ENCODE measurements at regions not wholly inside any gene's neighbourhood (a gene's known extent, or its start where the extent isn't known, plus 50 kb on each side); places are given as distances from the start of the nearest gene placed in this dataset.

- peaks cover 20% of the 10 kb centered on the region for H3K4me1 ChIP-seq
- TF ChIP-seq Cebpa-rat (IDR thresholded peaks at IDR 0.05), result no peak
- H4K20me1 ChIP-seq, result no peaks in the 10 kb centered on the region
- H3K27ac ChIP-seq, result no peak overlapping the region
- H3K36me3 ChIP-seq, result no peaks in the 10 kb centered on the region
- no peak overlapping the region for H3K9ac ChIP-seq
- no peak overlapping the region for H3K4me3 ChIP-seq
- H3K4me2 ChIP-seq, result no peak overlapping the region
- peaks cover 12% of the 10 kb centered on the region; the same call in 1 of the 2 replicates for H3K9me3 ChIP-seq
- no peaks in the 10 kb centered on the region for H3K27me3 ChIP-seq
Observed at GRCh38 chr2:37454851-37455762, 110.7 kb downstream of the QPCT start.

GRCh38 chr2:37456479-37456878 lies 112.0 kb downstream of the QPCT start:
- H4K20me1 ChIP-seq, result no peaks in the 10 kb centered on the region
- H3K36me3 ChIP-seq, result no peaks in the 10 kb centered on the region
- H3K4me1 ChIP-seq, result peaks cover 29% of the 10 kb centered on the region

GRCh38 chr2:37457401-37457901 lies 113.0 kb downstream of the QPCT start:
- H3K4me1 ChIP-seq, result peaks cover 29% of the 10 kb centered on the region
- no peaks in the 10 kb centered on the region for H3K27me3 ChIP-seq
- H3K4me2 ChIP-seq, result no peak overlapping the region
- H3K4me3 ChIP-seq, result no peak overlapping the region
- no peak overlapping the region for H3K27ac ChIP-seq
- H3K9me3 ChIP-seq, result peaks cover 12% of the 10 kb centered on the region; the same call in 1 of the 2 replicates
- no peaks in the 10 kb centered on the region for H3K36me3 ChIP-seq
- H4K20me1 ChIP-seq, result no peaks in the 10 kb centered on the region
- no peak for TF ChIP-seq Cebpa-rat (IDR thresholded peaks at IDR 0.05)
- no peak overlapping the region for H3K9ac ChIP-seq

More at GRCh38 chr2:37456479-37456878, 112.0 kb downstream of the QPCT start:
- peak overlapping the region; percentile 70 for H3K4me2 ChIP-seq
- H3K27me3 ChIP-seq, result no peaks in the 10 kb centered on the region
- no peak for TF ChIP-seq Cebpa-rat (IDR thresholded peaks at IDR 0.05)
- peak overlapping the region; percentile 23; the same call in 1 of the 2 replicates for H3K4me3 ChIP-seq
- H3K9me3 ChIP-seq, result peaks cover 12% of the 10 kb centered on the region; the same call in 1 of the 2 replicates
- H3K9ac ChIP-seq, result no peak overlapping the region
- peak overlapping the region; percentile 45; the same call in 1 of the 2 replicates for H3K27ac ChIP-seq

GRCh38 chr2:37458133-37458532 lies 113.7 kb downstream of the QPCT start:
- no peak for TF ChIP-seq Cebpa-rat (IDR thresholded peaks at IDR 0.05)
- peaks cover 29% of the 10 kb centered on the region for H3K4me1 ChIP-seq
- no peak overlapping the region for H3K4me3 ChIP-seq
- H3K27ac ChIP-seq, result no peak overlapping the region
- peaks cover 12% of the 10 kb centered on the region; the same call in 1 of the 2 replicates for H3K9me3 ChIP-seq
- no peak overlapping the region for H3K9ac ChIP-seq
- H3K36me3 ChIP-seq, result no peaks in the 10 kb centered on the region
- no peaks in the 10 kb centered on the region for H4K20me1 ChIP-seq
- H3K27me3 ChIP-seq, result no peaks in the 10 kb centered on the region
- H3K4me2 ChIP-seq, result no peak overlapping the region

- Histone ChIP-seq H3K9me3 (peaks cover 12% of the 10 kb centered on the region; the same call in 1 of the 2 replicates), H3K9ac (no peak overlapping the region), H3K36me3 (no peaks in the 10 kb centered on the region), H3K4me1 (peaks cover 29% of the 10 kb centered on the region), H3K4me2 (0 out of 2 replicates have a peak overlapping the region, but pooled peaks have one; percentile 14), H4K20me1 (no peaks in the 10 kb centered on the region), H3K27me3 (no peaks in the 10 kb centered on the region), H3K27ac (no peak overlapping the region), H3K4me3 (no peak overlapping the region)
- TF ChIP-seq Cebpa-rat (IDR thresholded peaks at IDR 0.05), result no peak
Observed at GRCh38 chr2:37459095-37459981, 114.9 kb downstream of the QPCT start.

GRCh38 chr2:37460896-37461229 lies 116.4 kb downstream of the QPCT start:
- H3K27me3 ChIP-seq, result no peaks in the 10 kb centered on the region
- no peak overlapping the region for H3K27ac ChIP-seq
- no peaks in the 10 kb centered on the region for H4K20me1 ChIP-seq
- peaks cover 12% of the 10 kb centered on the region; the same call in 1 of the 2 replicates for H3K9me3 ChIP-seq
- peak overlapping the region; percentile 14; the same call in 1 of the 2 replicates for H3K4me2 ChIP-seq
- H3K4me3 ChIP-seq, result no peak overlapping the region
- no peaks in the 10 kb centered on the region for H3K36me3 ChIP-seq
- H3K4me1 ChIP-seq, result peaks cover 29% of the 10 kb centered on the region
- TF ChIP-seq Cebpa-rat (IDR thresholded peaks at IDR 0.05), result no peak
- no peak overlapping the region for H3K9ac ChIP-seq

- H3K27ac ChIP-seq, result no peak overlapping the region
- H3K4me3 ChIP-seq, result no peak overlapping the region
- no peaks in the 10 kb centered on the region for H3K27me3 ChIP-seq
- H3K9me3 ChIP-seq, result no peaks in the 10 kb centered on the region
- no peak overlapping the region for H3K9ac ChIP-seq
- no peaks in the 10 kb centered on the region for H4K20me1 ChIP-seq
- no peak overlapping the region for H3K4me2 ChIP-seq
- no peaks in the 10 kb centered on the region for H3K36me3 ChIP-seq
- peaks cover 17% of the 10 kb centered on the region; the same call in 1 of the 2 replicates for H3K4me1 ChIP-seq
- no peak for TF ChIP-seq Cebpa-rat (IDR thresholded peaks at IDR 0.05)
Observed at GRCh38 chr2:37464067-37464466, 119.6 kb downstream of the QPCT start.

- no peak overlapping the region for H3K27ac ChIP-seq
- no peaks in the 10 kb centered on the region for H3K9me3 ChIP-seq
- H3K4me2 ChIP-seq, result no peak overlapping the region
- H3K36me3 ChIP-seq, result no peaks in the 10 kb centered on the region
- no peaks in the 10 kb centered on the region for H4K20me1 ChIP-seq
- H3K4me1 ChIP-seq, result no peaks in the 10 kb centered on the region
- TF ChIP-seq Cebpa-rat (IDR thresholded peaks at IDR 0.05), result no peak
- H3K9ac ChIP-seq, result no peak overlapping the region
- H3K4me3 ChIP-seq, result no peak overlapping the region
- H3K27me3 ChIP-seq, result no peaks in the 10 kb centered on the region
Observed at GRCh38 chr2:37466533-37467222, 122.2 kb downstream of the QPCT start.

- TF ChIP-seq Cebpa-rat (IDR thresholded peaks at IDR 0.05), result no peak
Observed at GRCh38 chr2:37468170-37468569, 123.7 kb downstream of the QPCT start.

More at GRCh38 chr2:37468170-37468569, 123.7 kb downstream of the QPCT start:
- Histone ChIP-seq H3K36me3 (no peaks in the 10 kb centered on the region), H3K9me3 (no peaks in the 10 kb centered on the region), H3K4me2 (no peak overlapping the region), H3K9ac (no peak overlapping the region), H3K4me1 (no peaks in the 10 kb centered on the region), H3K4me3 (no peak overlapping the region), H3K27me3 (no peaks in the 10 kb centered on the region), H3K27ac (no peak overlapping the region), H4K20me1 (no peaks in the 10 kb centered on the region)

All from BLaER1 (cell line).